GM18867 (cell line): ENCODE measurements at regions not wholly inside any gene's neighbourhood (a gene's known extent, or its start where the extent isn't known, plus 50 kb on each side); places are given as distances from the start of the nearest gene placed in this dataset.
"Not testable (repeated sequence)": the region's sequence is repeated elsewhere in the genome, so short reads cannot be mapped to it uniquely, and the experiment has no call there.

Experiments
- ATAC-seq: cut with Tn5 transposase; IDR thresholded peaks from one replicate; pipeline ENCODE4 v1.9.1; 2021; ENCODE audit warnings: mild to moderate bottlenecking, moderate library complexity; ENCODE audit not compliant: unreplicated experiment

DNA sequence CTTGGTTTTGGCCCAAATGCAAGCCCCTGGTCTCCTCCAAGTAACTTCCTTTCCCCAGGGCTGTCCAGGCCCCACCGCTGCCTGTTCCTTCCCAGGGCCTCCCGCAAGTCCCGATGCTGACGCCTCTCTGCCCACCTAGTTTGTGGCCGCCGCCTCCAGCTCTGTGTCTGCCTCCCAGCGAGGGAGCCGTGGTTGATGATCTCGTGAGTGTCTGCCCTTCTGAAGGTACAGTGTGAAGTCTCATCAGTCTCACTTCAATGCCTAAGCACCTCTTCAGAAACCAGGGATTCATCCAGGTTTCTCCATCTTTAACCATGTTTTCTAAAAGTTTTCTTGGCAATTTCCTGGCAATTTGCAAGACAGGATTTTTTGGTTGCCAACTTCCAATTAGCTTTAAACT, 127.5 kb downstream of the TMEM121 start:
- not testable (repeated sequence) for ATAC-seq

DNA sequence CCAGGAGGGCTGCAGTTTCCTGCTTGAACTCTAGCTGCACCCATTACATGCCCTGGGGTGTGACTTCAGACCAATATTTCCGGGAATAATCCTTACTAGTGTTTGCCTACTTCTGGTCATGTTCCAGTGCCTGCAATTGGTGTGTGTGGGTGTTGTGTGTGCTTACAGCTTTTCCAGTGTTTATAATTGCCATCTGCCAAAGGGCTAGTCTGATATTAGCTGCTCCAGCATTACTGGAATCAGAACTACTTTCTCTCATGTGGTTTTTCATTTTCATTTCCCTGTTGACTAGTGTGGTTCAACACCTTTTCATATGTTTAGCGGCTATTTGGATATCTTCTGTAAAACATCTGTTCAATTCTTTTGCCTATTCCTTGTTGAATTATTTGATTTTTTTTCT, 132.9 kb downstream of the TMEM121 start:
- ATAC-seq = not testable (repeated sequence)

DNA sequence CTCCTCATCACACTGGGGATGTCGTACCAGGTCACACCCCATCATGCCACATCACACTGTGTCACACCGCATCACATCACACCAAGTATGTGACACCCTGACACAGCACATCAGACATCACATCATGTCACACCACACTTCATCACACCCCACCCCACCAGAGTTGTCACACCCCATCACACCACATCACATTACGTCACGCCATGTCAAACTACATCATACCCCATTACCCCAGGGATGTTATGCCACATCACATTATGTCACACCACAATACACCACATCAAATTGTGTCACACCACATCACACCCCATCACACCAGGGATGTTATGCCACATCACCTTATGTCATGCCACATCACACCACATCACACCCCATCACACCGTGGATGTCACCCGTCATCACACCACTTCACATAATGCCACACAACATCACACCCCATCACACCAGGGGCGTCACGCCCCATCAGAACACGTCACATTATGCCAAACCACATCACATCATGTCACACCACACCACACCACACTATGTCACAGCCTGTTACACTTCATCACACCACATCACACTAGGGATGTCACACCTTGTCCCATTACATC, 133.6 kb downstream of the TMEM121 start:
- ATAC-seq = no peak

DNA sequence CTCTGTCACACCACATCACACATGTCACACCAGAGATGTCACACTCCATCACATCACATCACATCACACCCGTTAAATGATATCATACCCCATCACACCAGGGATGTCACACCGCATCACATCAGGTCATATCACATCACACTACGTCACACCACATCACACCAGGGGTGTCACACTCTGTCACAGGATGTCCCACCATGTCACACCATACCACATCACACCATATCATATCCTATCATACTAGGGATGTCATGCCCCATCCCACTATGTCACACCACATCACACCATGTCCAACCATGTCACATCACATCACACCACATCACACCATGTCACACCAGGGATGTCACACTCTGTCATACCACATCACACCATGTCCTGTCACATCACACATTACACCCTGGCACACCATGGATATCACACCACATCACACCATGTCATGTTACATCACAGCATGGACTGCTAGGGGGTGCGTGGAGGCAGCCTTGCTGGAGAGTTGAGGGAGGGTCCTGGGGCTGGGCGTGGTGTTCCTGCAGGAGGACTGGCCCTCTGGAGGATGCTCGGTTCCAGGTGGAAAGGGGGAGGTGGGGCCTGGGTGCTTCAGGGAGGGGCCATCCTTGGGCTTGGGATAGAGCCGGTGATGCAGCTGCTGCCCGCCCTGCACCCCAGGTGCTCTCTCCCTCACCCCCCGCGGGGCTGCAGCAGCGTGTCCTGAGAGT, 134.6 kb downstream of the TMEM121 start:
- no peak for ATAC-seq

DNA sequence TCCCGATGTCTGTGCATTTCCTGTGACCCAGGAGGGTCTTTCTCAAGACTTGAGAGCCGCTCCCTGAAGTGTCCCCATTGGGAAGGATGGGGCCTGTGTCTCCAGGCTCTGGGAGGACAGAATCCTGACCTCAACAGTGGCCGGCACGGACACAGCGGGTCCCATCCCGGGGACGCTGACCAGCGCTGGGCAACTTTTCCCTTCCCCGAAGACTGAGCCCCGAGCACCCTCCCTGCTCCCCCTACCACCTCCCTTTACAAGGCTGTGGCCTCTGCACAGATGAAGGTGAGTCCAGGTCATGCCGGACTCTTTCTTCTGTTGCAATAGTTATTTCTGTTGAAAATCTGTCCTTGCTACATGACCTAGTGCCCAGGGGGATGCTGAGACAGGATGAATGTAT, 135.7 kb downstream of the TMEM121 start:
- not testable (repeated sequence) for ATAC-seq

DNA sequence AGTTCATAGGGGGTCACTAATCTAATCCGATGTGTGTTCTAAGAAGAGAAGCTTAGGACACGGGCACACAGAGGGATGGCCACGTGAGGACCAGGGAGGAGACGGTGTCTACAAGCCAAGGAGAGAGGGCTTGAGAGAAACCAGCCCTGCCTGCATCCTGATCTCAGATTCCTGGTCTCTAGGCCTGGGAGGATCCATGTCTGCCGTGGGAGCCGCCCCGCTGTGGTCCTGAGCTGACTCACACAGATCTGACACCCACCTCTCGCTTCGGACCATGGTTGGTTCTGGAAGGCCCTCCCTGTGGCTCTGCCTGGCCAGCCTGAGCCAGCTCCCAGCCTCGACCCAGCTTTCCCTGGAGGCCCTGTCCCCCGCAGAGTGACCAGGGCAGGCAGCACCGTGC, 136.2 kb downstream of the TMEM121 start:
- ATAC-seq = not testable (repeated sequence)

DNA sequence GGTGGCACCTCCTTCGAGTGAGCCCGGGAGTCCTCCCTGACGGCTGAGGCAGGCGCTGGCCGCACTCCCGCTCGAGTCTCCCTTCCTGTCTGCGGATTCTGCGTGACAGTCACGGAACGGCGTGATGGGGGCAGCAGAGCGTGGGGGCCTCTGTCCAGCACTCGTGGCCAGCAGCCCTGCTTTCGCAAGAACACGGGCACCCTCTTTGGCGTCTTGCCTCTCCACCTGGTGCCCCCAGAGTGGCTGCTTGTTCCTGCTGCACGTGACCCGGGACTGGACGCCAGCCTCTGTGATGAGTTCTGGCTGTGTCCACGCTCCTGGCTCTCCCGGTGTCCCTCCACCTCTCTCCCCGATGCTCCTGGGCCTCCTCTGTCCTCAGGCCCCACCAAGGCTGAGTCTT, 136.9 kb downstream of the TMEM121 start:
- ATAC-seq = not testable (repeated sequence)

DNA sequence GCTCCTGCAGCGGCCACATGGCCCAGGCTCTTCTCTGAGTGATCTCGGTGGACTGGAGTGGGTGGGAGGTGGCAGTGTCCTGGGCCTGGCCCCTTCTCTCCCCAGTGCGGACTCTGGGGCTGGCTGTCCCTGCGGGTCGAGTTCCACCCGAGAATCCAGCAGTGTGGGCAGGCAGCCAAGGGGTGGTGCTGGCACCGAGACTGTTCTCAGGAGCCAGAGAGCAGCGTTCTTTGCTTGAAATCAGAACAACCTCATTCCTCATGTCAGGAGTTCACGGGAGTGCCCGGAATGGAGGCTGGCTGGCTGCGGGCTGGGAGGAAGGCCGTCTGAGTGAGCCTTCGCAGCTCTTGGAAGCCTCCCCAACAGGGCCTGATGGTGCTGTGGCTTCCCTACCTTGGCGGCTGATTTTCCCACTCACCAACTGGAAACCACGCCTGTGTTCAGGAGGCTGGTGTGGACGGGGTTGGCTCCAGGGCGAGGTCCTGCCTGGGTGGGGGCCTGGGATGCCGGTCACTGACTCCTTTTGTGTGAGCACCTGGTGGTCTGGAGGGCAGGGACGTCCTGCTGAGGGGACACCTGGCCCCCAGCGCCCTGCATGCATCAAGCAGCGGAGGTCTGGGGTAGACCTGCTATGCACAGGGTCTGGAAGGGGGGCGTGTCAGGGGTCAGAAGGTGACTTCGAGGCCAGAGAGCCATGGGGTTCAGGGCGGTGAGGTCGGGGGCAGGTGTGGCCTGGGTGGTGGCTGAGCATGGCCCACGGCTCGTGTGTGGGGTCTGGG, 137.6 kb downstream of the TMEM121 start:
- ATAC-seq = not testable (repeated sequence)

DNA sequence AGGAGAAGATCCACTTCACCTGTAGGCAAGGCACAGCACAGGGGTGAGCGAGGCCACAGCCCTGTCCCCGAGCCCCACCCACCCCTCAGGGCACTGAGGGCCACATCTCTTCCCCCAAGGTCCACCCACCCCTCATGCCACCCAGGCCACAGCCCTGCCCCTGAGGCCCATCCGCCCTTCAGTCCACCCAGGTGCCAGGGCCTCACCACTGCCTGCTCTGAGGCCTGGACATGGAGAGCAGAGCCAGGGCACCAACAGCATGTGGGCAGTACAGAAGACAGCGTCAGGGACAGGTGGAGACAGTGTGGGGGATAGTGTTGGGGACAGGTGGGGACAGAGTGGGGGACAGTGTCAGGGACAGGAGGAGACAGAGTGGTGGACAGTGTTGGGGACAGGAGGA, 138.3 kb downstream of the TMEM121 start:
- ATAC-seq = no peak

DNA sequence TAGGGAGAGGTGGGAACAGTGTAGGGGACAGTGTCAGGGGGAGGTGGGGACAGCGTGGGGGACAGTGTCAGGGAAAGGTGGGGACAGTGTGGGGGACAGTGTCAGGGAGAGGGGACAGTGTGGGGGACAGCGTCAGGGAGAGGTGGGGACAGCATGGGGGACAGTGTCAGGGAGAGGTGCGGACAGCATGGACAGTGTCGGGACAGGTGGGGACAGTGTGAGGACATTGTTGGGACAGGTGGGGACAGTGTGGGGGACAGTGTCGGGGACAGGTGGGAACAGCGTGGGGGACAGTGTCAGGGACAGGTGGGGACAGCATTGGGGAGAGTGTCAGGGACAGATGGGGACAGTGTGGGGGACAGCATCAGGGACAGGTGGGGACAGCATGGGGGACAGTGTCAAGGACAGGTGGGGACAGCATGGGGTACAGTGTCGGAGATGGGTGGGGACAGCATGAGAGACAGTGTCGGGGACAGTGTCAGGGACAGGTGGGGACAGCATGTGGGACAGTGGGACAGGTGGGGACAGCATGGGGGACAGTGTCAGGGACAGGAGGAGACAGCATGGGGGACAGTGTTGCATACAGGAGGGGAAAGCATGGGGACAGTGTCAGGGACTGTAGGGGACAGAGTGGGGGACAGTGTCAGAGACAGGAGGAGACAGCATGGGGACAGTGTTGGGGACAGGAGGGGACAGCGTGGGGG, 139.0 kb downstream of the TMEM121 start:
- ATAC-seq = no peak

DNA sequence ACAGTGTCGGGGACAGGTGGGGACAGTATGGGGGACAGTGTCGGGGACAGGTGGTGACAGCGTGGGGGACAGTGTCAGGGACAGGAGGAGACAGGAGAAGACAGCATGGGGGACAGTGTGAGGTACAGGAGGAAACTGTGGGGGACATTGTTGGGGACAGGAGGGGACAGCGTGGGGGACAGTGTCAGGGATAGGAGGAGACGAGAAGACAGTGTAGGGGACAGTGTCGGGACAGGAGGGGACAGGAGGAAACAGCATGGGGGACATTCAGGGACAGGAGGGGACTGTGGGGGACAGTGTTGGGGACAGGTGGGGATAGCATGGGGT, 139.5 kb downstream of the TMEM121 start:
- ATAC-seq = no peak

DNA sequence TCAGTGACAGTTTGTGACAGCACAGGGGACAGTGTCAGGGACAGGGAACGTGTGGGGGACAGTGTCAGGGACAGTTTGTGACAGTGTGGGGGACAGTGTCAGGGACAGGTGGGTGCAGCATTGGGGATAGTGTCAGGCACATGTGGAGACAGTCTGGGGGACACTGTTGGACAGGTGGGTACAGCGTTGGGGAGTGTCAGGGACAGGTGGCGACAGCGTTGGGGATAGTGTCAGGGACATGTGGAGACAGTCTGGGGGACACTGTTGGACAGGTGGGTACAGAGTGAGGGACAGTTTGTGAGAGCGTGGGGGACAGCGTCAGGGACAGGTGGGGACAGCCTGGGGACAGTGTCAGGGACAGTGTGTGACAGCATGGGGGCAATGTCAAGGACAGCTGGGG, 140.0 kb downstream of the TMEM121 start:
- no peak for ATAC-seq

DNA sequence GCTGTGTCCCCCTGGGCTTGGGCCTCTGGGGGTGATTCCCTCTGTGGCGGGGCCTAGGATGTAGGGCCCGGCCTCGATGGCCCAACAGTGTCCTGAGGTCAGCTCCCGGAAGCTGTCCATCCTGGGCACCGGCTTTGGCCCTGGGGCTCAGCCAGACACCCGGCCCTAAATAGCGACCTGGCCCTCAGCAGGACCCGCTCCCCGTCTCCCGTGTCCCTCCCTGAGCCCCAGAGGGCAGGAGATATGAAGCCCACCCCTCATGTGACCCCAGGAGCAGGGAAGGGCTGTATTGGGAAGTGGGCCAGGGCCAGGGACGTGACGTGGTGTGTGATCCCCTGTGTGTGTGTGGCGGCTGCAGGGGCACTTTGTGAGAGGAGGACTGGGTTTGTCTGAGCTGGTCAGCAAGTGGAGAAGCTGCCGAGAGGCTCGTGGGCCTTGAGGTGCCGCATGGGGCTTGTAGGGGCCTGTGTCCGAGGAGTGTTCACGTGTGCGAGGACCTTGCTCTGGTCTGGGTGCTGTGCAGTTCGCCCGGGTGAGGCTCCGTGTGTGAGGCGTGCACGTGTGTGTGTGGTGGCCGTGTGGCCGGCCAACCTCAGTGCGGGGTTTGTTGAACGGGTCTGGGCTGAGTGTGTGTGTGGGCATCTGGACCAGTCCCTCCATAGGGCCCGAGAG, 140.7 kb downstream of the TMEM121 start:
- not testable (repeated sequence) for ATAC-seq

DNA sequence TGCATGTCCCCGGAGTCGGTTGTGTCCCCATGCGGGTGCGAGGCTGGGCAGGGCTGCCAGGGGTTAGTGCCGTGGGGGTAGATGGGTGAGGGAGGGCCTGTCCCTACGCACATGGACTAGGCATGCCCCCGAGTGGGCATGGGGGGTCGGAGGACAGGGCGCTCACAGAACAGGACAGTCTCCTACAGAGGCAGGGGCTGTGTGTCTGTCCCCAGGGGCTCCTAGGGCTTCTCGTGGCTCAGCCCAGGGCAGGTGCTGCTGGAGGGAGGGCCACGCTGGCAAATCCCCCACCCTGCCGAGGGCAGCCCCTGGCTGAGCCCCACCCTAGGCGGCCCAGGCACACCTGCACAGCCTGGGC, 141.3 kb downstream of the TMEM121 start:
- ATAC-seq = not testable (repeated sequence)

DNA sequence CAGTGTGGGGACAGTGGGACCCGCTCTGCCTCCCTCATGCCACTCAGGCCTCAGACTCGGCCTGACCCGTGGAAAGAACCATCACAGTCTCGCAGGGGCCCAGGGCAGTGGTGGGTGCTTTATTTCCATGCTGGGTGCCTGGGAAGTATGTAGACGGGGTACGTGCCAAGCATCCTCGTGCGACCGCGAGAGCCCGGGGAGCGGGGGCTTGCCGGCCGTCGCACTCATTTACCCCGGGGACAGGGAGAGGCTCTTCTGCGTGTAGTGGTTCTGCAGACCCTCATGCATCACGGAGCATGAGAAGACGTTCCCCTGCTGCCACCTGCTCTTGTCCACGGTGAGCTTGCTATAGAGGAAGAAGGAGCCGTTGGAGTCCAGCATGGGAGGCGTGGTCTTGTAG, 141.6 kb downstream of the TMEM121 start:
- not testable (repeated sequence) for ATAC-seq

DNA sequence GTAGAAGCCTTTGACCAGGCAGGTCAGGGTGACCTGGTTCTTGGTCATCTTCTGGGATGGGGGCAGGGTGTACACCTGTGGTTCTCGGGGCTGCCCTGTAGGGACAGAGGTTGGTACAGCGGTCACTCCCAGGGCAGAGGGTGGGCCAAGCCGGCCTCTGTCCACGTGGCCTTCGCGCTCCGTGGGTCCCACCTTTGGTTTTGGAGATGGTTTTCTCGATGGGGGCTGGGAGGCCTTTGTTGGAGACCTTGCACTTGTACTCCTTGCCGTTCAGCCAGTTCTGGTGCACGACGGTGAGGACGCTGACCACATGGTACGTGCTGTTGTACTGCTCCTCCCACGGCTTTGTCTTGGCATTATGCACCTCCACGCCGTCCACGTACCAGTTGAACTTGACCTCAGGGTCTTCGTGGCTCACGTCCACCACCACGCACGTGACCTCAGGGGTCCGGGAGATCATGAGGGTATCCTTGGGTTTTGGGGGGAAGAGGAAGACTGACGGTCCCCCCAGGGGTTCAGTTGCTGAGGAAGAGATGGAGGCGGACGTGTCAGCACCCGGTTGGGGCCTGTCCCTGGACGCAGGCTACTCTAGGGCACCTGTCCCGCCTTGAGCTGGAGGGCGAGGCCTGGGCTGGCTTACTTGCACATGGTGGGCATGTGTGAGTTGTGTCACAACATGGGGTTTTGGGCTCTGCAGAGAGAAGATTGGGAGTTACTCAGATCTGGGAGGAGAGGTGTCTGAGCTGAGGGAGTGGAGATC, 142.3 kb downstream of the TMEM121 start:
- ATAC-seq = not testable (repeated sequence)

DNA sequence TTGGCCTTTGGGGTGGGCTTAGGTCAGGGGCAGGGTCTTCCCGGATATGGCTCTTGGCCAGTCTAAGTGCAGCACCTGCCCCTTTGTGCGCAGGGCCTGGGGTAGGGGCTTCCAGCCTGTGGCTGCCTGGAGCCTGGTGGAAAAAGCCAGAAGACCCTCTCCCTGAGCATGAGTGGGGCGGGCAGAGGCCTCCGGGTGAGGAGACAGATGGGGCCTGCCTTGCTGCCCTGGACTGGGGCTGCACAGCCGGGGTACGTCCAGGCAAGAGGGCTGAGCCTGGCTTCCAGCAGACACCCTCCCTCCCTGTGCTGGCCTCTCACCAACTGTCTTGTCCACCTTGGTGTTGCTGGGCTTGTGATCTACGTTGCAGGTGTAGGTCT, 142.8 kb downstream of the TMEM121 start:
- ATAC-seq = not testable (repeated sequence)

DNA sequence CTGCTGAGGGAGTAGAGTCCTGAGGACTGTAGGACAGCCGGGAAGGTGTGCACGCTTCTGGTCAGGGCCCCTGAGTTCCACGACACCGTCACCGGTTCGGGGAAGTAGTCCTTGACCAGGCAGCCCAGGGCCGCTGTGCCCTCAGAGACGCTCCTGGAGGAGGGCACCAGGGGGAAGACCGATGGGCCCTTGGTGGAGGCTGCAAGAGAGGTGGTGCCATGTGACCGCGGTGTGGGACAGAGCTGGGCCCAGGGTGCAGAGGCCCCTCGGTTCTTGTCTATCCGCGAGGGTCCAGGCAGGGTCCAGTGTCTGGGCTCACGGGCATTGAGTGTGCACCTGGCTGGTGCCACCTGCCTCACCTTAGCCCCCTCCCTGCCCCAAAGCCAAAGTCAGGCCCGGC, 143.3 kb downstream of the TMEM121 start:
- not testable (repeated sequence) for ATAC-seq

DNA sequence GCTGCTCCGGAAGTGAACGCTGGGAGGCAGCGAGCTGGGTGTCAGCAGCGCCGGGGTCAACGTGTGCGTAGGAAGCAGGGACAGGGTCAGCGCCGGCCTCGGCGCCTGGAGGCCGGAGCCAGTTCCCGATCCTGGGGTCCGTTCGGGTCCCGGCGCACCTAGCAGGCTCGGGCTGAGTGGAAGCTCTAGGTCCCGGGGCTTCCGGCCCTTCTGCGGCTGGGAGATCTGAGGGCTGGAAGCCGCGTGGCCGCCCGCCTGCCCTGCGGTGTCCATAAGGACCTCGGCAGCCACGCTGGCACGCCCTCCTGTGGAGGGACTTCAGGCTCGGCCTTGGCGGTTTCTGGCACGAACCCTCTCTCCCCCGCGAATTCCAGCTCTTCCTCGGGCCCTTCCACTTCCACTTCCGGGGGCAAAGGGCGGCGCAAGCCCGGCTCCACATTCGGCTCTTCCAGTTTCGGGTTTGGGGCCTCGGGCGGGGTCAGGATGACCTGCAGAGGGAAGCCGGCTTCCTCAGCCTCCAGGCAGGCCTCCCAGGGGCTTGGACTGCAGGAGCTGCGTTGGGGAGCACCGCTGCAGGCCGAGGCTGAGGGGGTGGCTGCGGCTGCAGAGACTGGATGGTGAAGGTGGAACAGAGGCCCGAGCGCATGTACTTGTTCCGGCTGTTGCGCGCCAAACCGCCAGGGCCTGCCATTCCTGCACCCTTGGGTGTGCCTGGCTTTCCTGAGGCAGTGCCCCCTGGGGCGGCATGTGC, 146.2 kb downstream of the TMEM121 start:
- ATAC-seq = not testable (repeated sequence)

DNA sequence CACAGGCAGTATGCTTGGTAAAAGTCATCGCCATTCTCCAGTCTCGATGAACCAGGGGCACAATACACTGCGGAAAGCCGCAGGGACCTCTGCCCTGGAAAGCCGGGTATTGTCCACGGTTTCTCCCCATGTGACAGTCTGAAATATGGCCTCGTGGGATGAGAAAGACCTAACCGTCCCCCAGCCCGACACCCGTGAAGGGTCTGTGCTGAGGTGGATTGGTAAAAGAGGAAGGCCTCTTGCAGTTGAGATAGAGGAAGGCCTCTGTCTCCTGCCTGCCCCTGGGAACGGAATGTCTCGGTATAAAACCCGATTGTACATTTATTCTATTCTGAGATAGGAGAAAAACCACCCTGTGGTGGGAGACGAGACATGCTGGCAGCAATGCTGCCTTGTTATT, 149.1 kb downstream of the TMEM121 start:
- not testable (repeated sequence) for ATAC-seq
